ENCODE measurements at regions not wholly inside any gene's neighbourhood (a gene's known extent, or its start where the extent isn't known, plus 50 kb on each side); places are given as distances from the start of the nearest gene placed in this dataset.
A peak's percentile ranks its signal among the peaks of the same experiment; 100 is the strongest.

- intact Hi-C loops (cut with DNase I): no loop called here
These were observed 155.2 kb downstream of the KITLG start for GRCh38 chr12:88424791-88425730.

GRCh38 chr12:88428350-88428749 lies 151.9 kb downstream of the KITLG start:
- H3K27ac ChIP-seq: no peak overlapping the region
- no peaks in the 10 kb centered on the region for H3K36me3 ChIP-seq (replicated peaks in 1 of 2)
- no peaks in the 10 kb centered on the region for H3K27me3 ChIP-seq
- no peaks in the 10 kb centered on the region for H3K4me1 ChIP-seq (replicated peaks in 1 of 2)
- H3K4me3 ChIP-seq: no peak overlapping the region
- DNase-seq: no peak
- intact Hi-C loops (cut with DNase I): no loop called here
- WGBS, 4 donors: 96 to 100% (median 98%) methylated on average over 1 of the region's 1 CpG
- H3K9me3 ChIP-seq (replicated peaks in 1 of 3): no peaks in the 10 kb centered on the region
- TF ChIP-seq CTCF (IDR thresholded peaks at IDR 0.05) (no peak), POLR2A (IDR thresholded peaks at IDR 0.05) (no peak)

More at GRCh38 chr12:88424791-88425730, 155.2 kb downstream of the KITLG start:
- TF ChIP-seq CTCF (IDR thresholded peaks at IDR 0.05) (no peak), POLR2A (IDR thresholded peaks at IDR 0.05) (no peak)
- H3K27ac ChIP-seq: no peak overlapping the region
- 86 to 93% (median 89%) methylated on average over 5 of the region's 5 CpGs for WGBS, 4 donors
- H3K4me1 ChIP-seq (replicated peaks in 1 of 2): no peaks in the 10 kb centered on the region
- no peak overlapping the region for H3K4me3 ChIP-seq
- no peak for DNase-seq
- no peaks in the 10 kb centered on the region for H3K27me3 ChIP-seq
- no peaks in the 10 kb centered on the region for H3K9me3 ChIP-seq (replicated peaks in 1 of 3)
- H3K36me3 ChIP-seq (replicated peaks in 1 of 2): no peaks in the 10 kb centered on the region

- intact Hi-C loops (cut with DNase I): no loop called here
- no peak for DNase-seq
- Histone ChIP-seq H3K27ac (no peak overlapping the region), H3K27me3 (no peaks in the 10 kb centered on the region), H3K4me1 (replicated peaks in 1 of 2) (peaks cover 0 to 4% of the 10 kb centered on the region in 2 donors), H3K4me3 (no peak overlapping the region), H3K36me3 (replicated peaks in 1 of 2) (no peaks in the 10 kb centered on the region), H3K9me3 (replicated peaks in 1 of 3) (no peaks in the 10 kb centered on the region)
- WGBS, 4 donors: 89 to 96% (median 94%) methylated on average over 4 of the region's 4 CpGs
- TF ChIP-seq POLR2A (IDR thresholded peaks at IDR 0.05) (no peak), CTCF (IDR thresholded peaks at IDR 0.05) (no peak)
These were observed 149.0 kb downstream of the KITLG start for GRCh38 chr12:88431246-88431645.

DNA sequence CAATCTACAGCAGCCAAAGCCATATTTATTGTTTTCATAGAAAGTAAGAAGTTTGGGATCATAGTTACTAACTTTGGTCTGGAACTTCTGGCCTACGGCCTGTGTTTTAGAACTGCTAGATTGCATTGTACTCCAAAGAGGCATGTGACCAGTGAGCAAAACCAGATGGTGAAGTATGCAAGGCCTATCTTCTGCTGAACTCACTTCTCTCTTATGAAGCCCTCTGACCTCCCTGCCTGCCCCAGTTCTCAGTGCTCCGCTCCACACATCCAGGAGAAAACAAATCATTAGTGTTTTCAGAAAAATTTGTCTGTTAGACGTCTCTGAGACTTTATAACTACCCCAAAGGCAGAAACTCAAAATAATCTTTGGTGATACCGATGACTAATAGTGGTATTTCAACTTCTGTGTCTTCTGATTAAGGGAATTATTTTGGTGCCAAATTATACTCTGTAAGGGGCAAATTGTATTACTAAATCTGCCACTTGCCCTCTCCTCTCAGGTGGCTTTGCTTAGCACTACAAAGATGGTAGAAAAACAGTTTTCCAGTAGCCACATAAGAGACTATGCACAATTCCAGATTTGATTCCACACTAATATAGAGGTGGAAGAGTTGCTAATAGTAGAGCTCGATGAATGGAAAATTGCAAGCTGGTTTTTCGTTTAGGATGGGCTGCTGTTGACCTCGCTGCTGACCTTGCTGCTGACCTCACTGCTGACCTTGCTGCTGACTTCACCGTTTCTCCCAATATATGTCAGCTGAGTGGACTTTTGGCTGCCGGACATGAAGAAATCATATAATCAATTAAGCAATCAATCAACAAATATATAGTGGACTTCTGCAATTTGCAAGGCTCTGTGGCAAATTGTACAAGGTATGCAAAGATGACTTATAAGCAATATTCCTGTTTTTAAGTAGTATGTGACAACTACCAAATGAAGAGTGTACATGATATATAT lies 147.5 kb downstream of the KITLG start:
- Histone ChIP-seq H3K9me3 (replicated peaks in 1 of 3) (no peaks in the 10 kb centered on the region), H3K27ac (no peak overlapping the region), H3K36me3 (replicated peaks in 1 of 2) (no peaks in the 10 kb centered on the region), H3K4me3 (no peak overlapping the region), H3K4me1 (replicated peaks in 1 of 2) (peaks cover 0 to 4% of the 10 kb centered on the region in 2 donors), H3K27me3 (no peaks in the 10 kb centered on the region)
- TF ChIP-seq POLR2A (IDR thresholded peaks at IDR 0.05) (no peak), CTCF (IDR thresholded peaks at IDR 0.05) (no peak)
- intact Hi-C loops (cut with DNase I): no loop called here
- peak in 5 of 7 donors; percentile 11 to 29 (median 18) for DNase-seq
- 48 to 57% (median 50%) methylated on average over 9 of the region's 9 CpGs for WGBS, 4 donors

Measured in adrenal gland (tissue), 9 donors.